Fibroblast of peridontal ligament (primary cell): ENCODE measurements at regions not wholly inside any gene's neighbourhood (a gene's known extent, or its start where the extent isn't known, plus 50 kb on each side); places are given as distances from the start of the nearest gene placed in this dataset.

ENCODE experiments used
- DNase-seq: peaks from one replicate; pipeline ENCODE4 v3.0.0-alpha.2; 2010; ENCODE audit errors: extremely low read depth

GRCh38 chr11:95358511-95359340, 127.7 kb upstream of the SESN3 start:
- DNase-seq = no peak

- DNase-seq = no peak
Observed at GRCh38 chr11:95354304-95354703, 123.3 kb upstream of the SESN3 start.

GRCh38 chr11:95353706-95354105, 122.7 kb upstream of the SESN3 start:
- no peak for DNase-seq

GRCh38 chr11:95352733-95353346, 121.8 kb upstream of the SESN3 start:
- no peak for DNase-seq

GRCh38 chr11:95349345-95349942, 118.4 kb upstream of the SESN3 start:
- no peak for DNase-seq

GRCh38 chr11:95346265-95346664, 115.3 kb upstream of the SESN3 start:
- DNase-seq = no peak

GRCh38 chr11:95345651-95346050, 114.6 kb upstream of the SESN3 start:
- DNase-seq = no peak

- DNase-seq = no peak
Observed at GRCh38 chr11:95344932-95345642, 114.1 kb upstream of the SESN3 start.

GRCh38 chr11:95341221-95341620, 110.2 kb upstream of the SESN3 start:
- no peak for DNase-seq

GRCh38 chr11:95339086-95339901, 108.3 kb upstream of the SESN3 start:
- DNase-seq = peak; percentile 21

GRCh38 chr11:95338430-95338991, 107.5 kb upstream of the SESN3 start:
- peak; percentile 91 for DNase-seq

GRCh38 chr11:95337972-95338429, 107.0 kb upstream of the SESN3 start:
- DNase-seq = no peak

- peak; percentile 75 for DNase-seq
Observed at GRCh38 chr11:95337175-95337957, 106.4 kb upstream of the SESN3 start.

GRCh38 chr11:95335989-95336388, 105.0 kb upstream of the SESN3 start:
- no peak for DNase-seq

GRCh38 chr11:95331161-95331560, 100.2 kb upstream of the SESN3 start:
- no peak for DNase-seq

- no peak for DNase-seq
Observed at GRCh38 chr11:95330302-95330701, 99.3 kb upstream of the SESN3 start.

- no peak for DNase-seq
Observed at GRCh38 chr11:95327273-95327948, 96.4 kb upstream of the SESN3 start.

- DNase-seq = no peak
Observed at GRCh38 chr11:95325777-95326258, 94.8 kb upstream of the SESN3 start.

- no peak for DNase-seq
Observed at GRCh38 chr11:95324826-95325225, 93.8 kb upstream of the SESN3 start.
